ENCODE measurements at regions not wholly inside any gene's neighbourhood (a gene's known extent, or its start where the extent isn't known, plus 50 kb on each side); places are given as distances from the start of the nearest gene placed in this dataset.

- H3K36me3 ChIP-seq (replicated peaks; ENCODE audit: insufficient read depth, low read length), result no peaks in the 10 kb centered on the region
- no peaks in the 10 kb centered on the region for H3K9me2 ChIP-seq (replicated peaks; ENCODE audit: insufficient read depth, low read length)
- no peak overlapping the region for H2AFZ ChIP-seq (ENCODE audit: low read length)
- H3K79me2 ChIP-seq (ENCODE audit: low read length), result no peaks in the 10 kb centered on the region
- no peak for TF ChIP-seq EZH2phosphoT487 (IDR thresholded peaks at IDR 0.05; ENCODE audit: low read length)
- no peak for TF ChIP-seq CTCF (IDR thresholded peaks at IDR 0.05; ENCODE audit: low read length)
- no peak for TF ChIP-seq EZH2 (optimal IDR thresholded peaks at IDR 0.05; ENCODE audit: low read depth, low read length)
- no peaks in the 10 kb centered on the region for H3K4me1 ChIP-seq (ENCODE audit: low read length)
- no peak overlapping the region for H3K4me3 ChIP-seq (ENCODE audit: low read length)
- no peak for DNase-seq
- no peak overlapping the region for H3K9ac ChIP-seq (ENCODE audit: low read length)
- H3K4me2 ChIP-seq (ENCODE audit: low read depth, low read length), result no peak overlapping the region
- no peaks in the 10 kb centered on the region for H3F3A ChIP-seq (ENCODE audit: insufficient read depth, low read length)
- H3K27me3 ChIP-seq (replicated peaks; ENCODE audit: insufficient read depth, low read length), result no peaks in the 10 kb centered on the region
- no peaks in the 10 kb centered on the region for H3K9me3 ChIP-seq (replicated peaks; ENCODE audit: insufficient read depth, low read length)
- no peak overlapping the region for H3K27ac ChIP-seq (ENCODE audit: low read length)
- no peaks in the 10 kb centered on the region for H4K20me1 ChIP-seq (ENCODE audit: insufficient read depth, low read length)
These were observed 704.6 kb downstream of the SATB2 start for GRCh38 chr2:198753101-198753500.

- no peak for DNase-seq
- H3F3A ChIP-seq (ENCODE audit: insufficient read depth, low read length), result no peaks in the 10 kb centered on the region
- H3K9ac ChIP-seq (ENCODE audit: low read length), result no peak overlapping the region
- no peaks in the 10 kb centered on the region for H3K79me2 ChIP-seq (ENCODE audit: low read length)
- H3K4me1 ChIP-seq (ENCODE audit: low read length), result no peaks in the 10 kb centered on the region
- no peak overlapping the region for H3K4me2 ChIP-seq (ENCODE audit: low read depth, low read length)
- H3K9me2 ChIP-seq (replicated peaks; ENCODE audit: insufficient read depth, low read length), result no peaks in the 10 kb centered on the region
- H3K27me3 ChIP-seq (replicated peaks; ENCODE audit: insufficient read depth, low read length), result no peaks in the 10 kb centered on the region
- H2AFZ ChIP-seq (ENCODE audit: low read length), result no peak overlapping the region
- H4K20me1 ChIP-seq (ENCODE audit: insufficient read depth, low read length), result no peaks in the 10 kb centered on the region
- H3K4me3 ChIP-seq (ENCODE audit: low read length), result no peak overlapping the region
- no peaks in the 10 kb centered on the region for H3K36me3 ChIP-seq (replicated peaks; ENCODE audit: insufficient read depth, low read length)
- TF ChIP-seq CTCF (IDR thresholded peaks at IDR 0.05; ENCODE audit: low read length), result no peak
- no peak for TF ChIP-seq EZH2 (optimal IDR thresholded peaks at IDR 0.05; ENCODE audit: low read depth, low read length)
- TF ChIP-seq EZH2phosphoT487 (IDR thresholded peaks at IDR 0.05; ENCODE audit: low read length), result no peak
- H3K27ac ChIP-seq (ENCODE audit: low read length), result no peak overlapping the region
- no peaks in the 10 kb centered on the region for H3K9me3 ChIP-seq (replicated peaks; ENCODE audit: insufficient read depth, low read length)
These were observed 708.4 kb downstream of the SATB2 start for GRCh38 chr2:198749364-198749763.

- no peak overlapping the region for H3K9ac ChIP-seq (ENCODE audit: low read length)
- no peaks in the 10 kb centered on the region for H4K20me1 ChIP-seq (ENCODE audit: insufficient read depth, low read length)
- H3K36me3 ChIP-seq (replicated peaks; ENCODE audit: insufficient read depth, low read length), result no peaks in the 10 kb centered on the region
- H3K4me2 ChIP-seq (ENCODE audit: low read depth, low read length), result no peak overlapping the region
- H3K9me2 ChIP-seq (replicated peaks; ENCODE audit: insufficient read depth, low read length), result no peaks in the 10 kb centered on the region
- no peaks in the 10 kb centered on the region for H3K4me1 ChIP-seq (ENCODE audit: low read length)
- no peak for TF ChIP-seq EZH2phosphoT487 (IDR thresholded peaks at IDR 0.05; ENCODE audit: low read length)
- TF ChIP-seq EZH2 (optimal IDR thresholded peaks at IDR 0.05; ENCODE audit: low read depth, low read length), result no peak
- no peak for TF ChIP-seq CTCF (IDR thresholded peaks at IDR 0.05; ENCODE audit: low read length)
- H3K4me3 ChIP-seq (ENCODE audit: low read length), result no peak overlapping the region
- H2AFZ ChIP-seq (ENCODE audit: low read length), result no peak overlapping the region
- no peaks in the 10 kb centered on the region for H3K79me2 ChIP-seq (ENCODE audit: low read length)
- no peaks in the 10 kb centered on the region for H3K27me3 ChIP-seq (replicated peaks; ENCODE audit: insufficient read depth, low read length)
- no peaks in the 10 kb centered on the region for H3F3A ChIP-seq (ENCODE audit: insufficient read depth, low read length)
- no peak for DNase-seq
- no peaks in the 10 kb centered on the region for H3K9me3 ChIP-seq (replicated peaks; ENCODE audit: insufficient read depth, low read length)
- H3K27ac ChIP-seq (ENCODE audit: low read length), result no peak overlapping the region
These were observed 725.8 kb downstream of the SATB2 start for GRCh38 chr2:198731842-198732399.
